GM12878 (cell line): ENCODE measurements at regions not wholly inside any gene's neighbourhood (a gene's known extent, or its start where the extent isn't known, plus 50 kb on each side); places are given as distances from the start of the nearest gene placed in this dataset.

Experiments used
- ATAC-seq: fragments of 200-7000 bp; cut with Tn5 transposase; 3 replicates; pipeline ENCODE4 v1.9.1; 2020; ENCODE audit warnings: mild to moderate bottlenecking, moderate library complexity
- BruUV-seq: library from RNA; stranded (reverse); fragments of 400-500 nt; replicated peaks from 2 replicates; lab custom pipeline; 2021; lab: Mats Ljungman, UMichigan
- CTCF ChIA-PET: fragments of 300-600 bp; sonication (Branson Sonifier 250); formaldehyde crosslinking; extraction: SDS; loops from one replicate; lab custom pipeline; 2021; ENCODE audit warnings: inconsistent platforms; lab: Yijun Ruan, JAX
- POLR2A ChIA-PET: fragments of 350-600 bp; formaldehyde crosslinking; extraction: SDS; loops from one replicate; lab custom pipeline; 2021; ENCODE audit warnings: inconsistent platforms; lab: Charles Lee
- RAD21 ChIA-PET: fragments of 300-600 bp; sonication (Branson Sonifier 250); formaldehyde crosslinking; loops from one replicate; lab custom pipeline; 2023; ENCODE audit warnings: antibody characterized with exemption; ENCODE audit not compliant: unreplicated experiment; lab: Charles Lee
- SMC1A ChIA-PET: fragments of 300-600 bp; sonication (Branson Sonifier 250); formaldehyde crosslinking; loops from one replicate; lab custom pipeline; 2023; ENCODE audit not compliant: unreplicated experiment, uncharacterized antibody; lab: Charles Lee
- DNase-seq: peaks from one replicate; pipeline ENCODE4 v3.0.0-alpha.2; 2011; ENCODE audit warnings: low read depth, low spot score
- FAIRE-seq: peaks from 3 replicates; lab custom pipeline; 2011; peaks lifted over from hg19 to GRCh38; lab: Jason Lieb, UNC
- H2AFZ ChIP-seq: 2 replicates; pipeline ENCODE4 v1.6.0; 2011; ENCODE audit warnings: low read depth, low read length, control low read depth; ENCODE audit not compliant: control insufficient read depth
- H3K27ac ChIP-seq: 2 replicates; pipeline ENCODE4 v1.5.1; 2011; ENCODE audit warnings: control low read depth; ENCODE audit not compliant: control insufficient read depth, insufficient read depth
- H3K27me3 ChIP-seq, 2 experiments: replicated peaks in 1 of 2; 2 replicates each; pipeline versions ENCODE4 v1.6.0 to v1.6.1; 2011; ENCODE audit warnings: low read length in 1 of 2; ENCODE audit not compliant: control insufficient read depth in 2 of 2, insufficient read depth in 2 of 2
- H3K36me3 ChIP-seq, 2 experiments: 2 replicates each; pipeline ENCODE4 v1.5.1; 2011; ENCODE audit warnings: low read length in 1 of 2; ENCODE audit not compliant: control insufficient read depth in 2 of 2, insufficient read depth in 2 of 2
- H3K4me1 ChIP-seq: 2 replicates; pipeline ENCODE4 v1.6.1; 2011; ENCODE audit warnings: mild to moderate bottlenecking, low read length, moderate library complexity, mixed read lengths; ENCODE audit not compliant: control insufficient read depth, insufficient read depth
- H3K4me2 ChIP-seq: 2 replicates; pipeline ENCODE4 v1.6.0; 2011; ENCODE audit warnings: control low read depth; ENCODE audit not compliant: control insufficient read depth, insufficient read depth
- H3K4me3 ChIP-seq: fragments of 200-600 bp; sonication (generic); 2 replicates; pipeline ENCODE4 v1.5.1; 2016
- H3K79me2 ChIP-seq: 2 replicates; pipeline ENCODE4 v1.6.0; 2011; ENCODE audit warnings: low read length; ENCODE audit not compliant: control insufficient read depth, insufficient read depth
- H3K9ac ChIP-seq: 2 replicates; pipeline ENCODE4 v1.8.0; 2011; ENCODE audit warnings: low read length, control low read depth, mixed read lengths; ENCODE audit not compliant: control insufficient read depth, insufficient read depth
- H3K9me3 ChIP-seq: replicated peaks from 3 replicates; pipeline ENCODE4 v1.5.1; 2011; ENCODE audit warnings: mild to moderate bottlenecking, low read length; ENCODE audit not compliant: control insufficient read depth, insufficient read depth
- H4K20me1 ChIP-seq: 2 replicates; pipeline ENCODE4 v1.6.0; 2011; ENCODE audit not compliant: control insufficient read depth, insufficient read depth
- CEBPZ ChIP-seq: fragments of 150-350 bp; IDR thresholded peaks from 2 replicates; pipeline ENCODE4 v1.6.1; 2016; ENCODE audit warnings: low read depth, low read length
- HDAC2 ChIP-seq: fragments of 200-600 bp; sonication (generic); IDR thresholded peaks from 2 replicates; pipeline ENCODE4 v1.6.1; 2017
- IKZF1 ChIP-seq: fragments of 450-650 bp; conservative IDR thresholded peaks from 2 replicates; pipeline ENCODE4 v1.6.1; 2017; ENCODE audit warnings: antibody characterized with exemption, mild to moderate bottlenecking
- KDM1A ChIP-seq: fragments of 200-600 bp; sonication (generic); IDR thresholded peaks from 2 replicates; pipeline ENCODE4 v1.6.1; 2016; ENCODE audit warnings: borderline replicate concordance
- MTA2 ChIP-seq: fragments of 450-650 bp; IDR thresholded peaks from 2 replicates; pipeline ENCODE4 v1.6.1; 2016; ENCODE audit warnings: low read depth, mild to moderate bottlenecking, moderate library complexity
- NFXL1 ChIP-seq: fragments of 450-650 bp; IDR thresholded peaks from 2 replicates; pipeline ENCODE4 v1.6.1; 2017; ENCODE audit warnings: antibody characterized with exemption, mild to moderate bottlenecking, borderline replicate concordance
- NKRF ChIP-seq: fragments of 450-650 bp; conservative IDR thresholded peaks from 2 replicates; pipeline ENCODE4 v1.6.1; 2017; ENCODE audit warnings: mild to moderate bottlenecking, moderate library complexity
- NR2C2 ChIP-seq: IDR thresholded peaks from 2 replicates; pipeline ENCODE4 v1.6.1; 2011; ENCODE audit warnings: borderline replicate concordance, low read depth; ENCODE audit not compliant: control insufficient read depth, insufficient read length
- SREBF1 ChIP-seq: IDR thresholded peaks from 2 replicates; pipeline ENCODE4 v1.6.1; 2012; ENCODE audit warnings: mild to moderate bottlenecking, low read length
- SRF ChIP-seq, 2 experiments: IDR thresholded peaks; 2 replicates each; pipeline ENCODE4 v1.6.1; 2011; ENCODE audit warnings: low read depth in 2 of 2, low read length in 2 of 2, mild to moderate bottlenecking in 1 of 2, moderate library complexity in 1 of 2
- TCF3 ChIP-seq: IDR thresholded peaks from 2 replicates; pipeline ENCODE4 v1.6.1; 2012; ENCODE audit warnings: low read depth, mild to moderate bottlenecking, low read length, borderline replicate concordance; ENCODE audit not compliant: insufficient read depth
- YBX1 ChIP-seq: fragments of 450-650 bp; IDR thresholded peaks from 2 replicates; pipeline ENCODE4 v1.6.1; 2016; ENCODE audit warnings: antibody characterized with exemption
- WGBS: methylation state at CpG from one replicate; pipeline ENCODE4 v1.1.6; 2016; ENCODE audit warnings: low lambda C conversion rate; ENCODE audit not compliant: insufficient replicate concordance, insufficient coverage; ENCODE audit errors: missing lambda C conversion rate; 5-methylcytosine and 5-hydroxymethylcytosine counted together
- in situ Hi-C: fragments of 300-500 bp; cut with MboI; formaldehyde crosslinking; loops from 9 replicates; pipeline ENCODE4 v1.14.3; 2018; ENCODE audit warnings: mixed read lengths
- intact Hi-C: fragments of 100-400 bp; cut with micrococcal nuclease; formaldehyde crosslinking; loops from one replicate; pipeline ENCODE4 v1.14.2; 2022; ENCODE audit not compliant: unreplicated experiment
- TF ChIP-seq, protein P1 (sequence below): IDR thresholded peaks from 2 replicates; pipeline ENCODE4 v1.6.1; 2011; ENCODE audit warnings: borderline replicate concordance, low read depth, mild to moderate bottlenecking, moderate library complexity, mixed read lengths, low read length; ENCODE audit not compliant: insufficient read depth; ENCODE audit errors: extremely low read length
- TF ChIP-seq, protein P2 (sequence below): IDR thresholded peaks from 2 replicates; pipeline ENCODE4 v1.6.1; 2012; ENCODE audit warnings: low read depth, low read length, improper control_type of control experiment
- TF ChIP-seq, protein P3 (sequence below): fragments of 450-650 bp; IDR thresholded peaks from 2 replicates; pipeline ENCODE4 v1.6.1; 2018; ENCODE audit warnings: borderline replicate concordance, mild to moderate bottlenecking; ENCODE audit not compliant: partially characterized antibody
- TF ChIP-seq, protein P4 (sequence below): IDR thresholded peaks from 2 replicates; pipeline ENCODE4 v1.6.1; 2012; ENCODE audit warnings: low read depth, low read length, improper control_type of control experiment

DNA sequence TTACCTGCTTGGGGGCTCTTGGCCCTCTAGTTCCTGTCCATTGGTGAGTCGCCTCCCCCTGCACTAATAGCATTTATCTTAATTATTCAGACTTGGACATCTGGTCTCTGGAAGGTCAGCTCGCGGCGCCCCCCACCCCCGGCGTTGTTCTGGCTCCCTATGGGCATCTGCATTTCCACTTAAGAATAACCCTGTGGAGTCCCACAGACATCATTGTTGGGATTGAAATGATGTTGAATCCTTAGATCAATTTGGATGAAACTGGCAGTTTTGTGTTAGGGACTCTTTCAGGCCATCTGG is 313.8 kb upstream of the HS6ST1 start:
- no peaks in the 10 kb centered on the region for H3K36me3 ChIP-seq
- ATAC-seq (no peak), FAIRE-seq (no peak), DNase-seq (no peak)
- ChIA-PET POLR2A (no interaction called here), CTCF (no interaction called here), SMC1A (no interaction called here), RAD21 (no interaction called here)
- in situ Hi-C loops (no loop called here), intact Hi-C loops (no loop called here)
- no peak overlapping the region for H3K9ac ChIP-seq
- H3K4me1 ChIP-seq: no peaks in the 10 kb centered on the region
- no peaks in the 10 kb centered on the region for H3K9me3 ChIP-seq
- peaks cover 1 to 2% of the 10 kb centered on the region in 2 experiments; a peak in 1 of 4 replicates for H3K27me3 ChIP-seq
- 73% methylated on average over 6 of the region's 6 CpGs for WGBS
- H3K79me2 ChIP-seq: no peaks in the 10 kb centered on the region
- H2AFZ ChIP-seq: no peak overlapping the region
- BruUV-seq: no TSS peak
- no peak overlapping the region for H3K4me2 ChIP-seq
- no peaks in the 10 kb centered on the region for H4K20me1 ChIP-seq
- no peak overlapping the region for H3K27ac ChIP-seq
- no peak overlapping the region for H3K4me3 ChIP-seq
- TF ChIP-seq NKRF (no peak), CEBPZ (no peak), YBX1 (no peak), KDM1A (no peak), IKZF1 (no peak), SREBF1 (no peak), HDAC2 (no peak), NFXL1 (no peak), TCF3 (no peak), NR2C2 (no peak), MTA2 (no peak), SRF (IDR thresholded peaks at IDR 0.05; ENCODE audit: low read depth in 2 of 2, low read length in 2 of 2) (no peak)
- TF ChIP-seq, protein P1, sequence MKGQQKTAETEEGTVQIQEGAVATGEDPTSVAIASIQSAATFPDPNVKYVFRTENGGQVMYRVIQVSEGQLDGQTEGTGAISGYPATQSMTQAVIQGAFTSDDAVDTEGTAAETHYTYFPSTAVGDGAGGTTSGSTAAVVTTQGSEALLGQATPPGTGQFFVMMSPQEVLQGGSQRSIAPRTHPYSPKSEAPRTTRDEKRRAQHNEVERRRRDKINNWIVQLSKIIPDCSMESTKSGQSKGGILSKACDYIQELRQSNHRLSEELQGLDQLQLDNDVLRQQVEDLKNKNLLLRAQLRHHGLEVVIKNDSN: no peak
- TF ChIP-seq, protein P2, sequence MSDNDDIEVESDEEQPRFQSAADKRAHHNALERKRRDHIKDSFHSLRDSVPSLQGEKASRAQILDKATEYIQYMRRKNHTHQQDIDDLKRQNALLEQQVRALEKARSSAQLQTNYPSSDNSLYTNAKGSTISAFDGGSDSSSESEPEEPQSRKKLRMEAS: no peak
- TF ChIP-seq, protein P3, sequence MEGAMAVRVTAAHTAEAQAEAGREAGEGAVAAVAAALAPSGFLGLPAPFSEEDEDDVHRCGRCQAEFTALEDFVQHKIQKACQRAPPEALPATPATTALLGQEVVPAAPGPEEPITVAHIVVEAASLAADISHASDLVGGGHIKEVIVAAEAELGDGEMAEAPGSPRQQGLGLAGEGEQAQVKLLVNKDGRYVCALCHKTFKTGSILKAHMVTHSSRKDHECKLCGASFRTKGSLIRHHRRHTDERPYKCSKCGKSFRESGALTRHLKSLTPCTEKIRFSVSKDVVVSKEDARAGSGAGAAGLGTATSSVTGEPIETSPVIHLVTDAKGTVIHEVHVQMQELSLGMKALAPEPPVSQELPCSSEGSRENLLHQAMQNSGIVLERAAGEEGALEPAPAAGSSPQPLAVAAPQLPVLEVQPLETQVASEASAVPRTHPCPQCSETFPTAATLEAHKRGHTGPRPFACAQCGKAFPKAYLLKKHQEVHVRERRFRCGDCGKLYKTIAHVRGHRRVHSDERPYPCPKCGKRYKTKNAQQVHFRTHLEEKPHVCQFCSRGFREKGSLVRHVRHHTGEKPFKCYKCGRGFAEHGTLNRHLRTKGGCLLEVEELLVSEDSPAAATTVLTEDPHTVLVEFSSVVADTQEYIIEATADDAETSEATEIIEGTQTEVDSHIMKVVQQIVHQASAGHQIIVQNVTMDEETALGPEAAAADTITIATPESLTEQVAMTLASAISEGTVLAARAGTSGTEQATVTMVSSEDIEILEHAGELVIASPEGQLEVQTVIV: no peak
- TF ChIP-seq, protein P4, sequence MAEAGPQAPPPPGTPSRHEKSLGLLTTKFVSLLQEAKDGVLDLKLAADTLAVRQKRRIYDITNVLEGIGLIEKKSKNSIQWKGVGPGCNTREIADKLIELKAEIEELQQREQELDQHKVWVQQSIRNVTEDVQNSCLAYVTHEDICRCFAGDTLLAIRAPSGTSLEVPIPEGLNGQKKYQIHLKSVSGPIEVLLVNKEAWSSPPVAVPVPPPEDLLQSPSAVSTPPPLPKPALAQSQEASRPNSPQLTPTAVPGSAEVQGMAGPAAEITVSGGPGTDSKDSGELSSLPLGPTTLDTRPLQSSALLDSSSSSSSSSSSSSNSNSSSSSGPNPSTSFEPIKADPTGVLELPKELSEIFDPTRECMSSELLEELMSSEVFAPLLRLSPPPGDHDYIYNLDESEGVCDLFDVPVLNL: no peak
